HFFc6 (cell line): ENCODE measurements at regions not wholly inside any gene's neighbourhood (a gene's known extent, or its start where the extent isn't known, plus 50 kb on each side); places are given as distances from the start of the nearest gene placed in this dataset.

Experiments used
- DNase-seq: peaks from one replicate; pipeline ENCODE4 v3.0.0-alpha.2; 2018
- H3K27ac Mint-ChIP-seq: 2 replicates; pipeline ENCODE4 v1.8.0; 2020; ENCODE audit warnings: mild to moderate bottlenecking, mixed read lengths
- H3K27me3 Mint-ChIP-seq: 2 replicates; pipeline ENCODE4 v1.8.0; 2021; ENCODE audit warnings: mild to moderate bottlenecking, moderate library complexity, mixed read lengths; ENCODE audit not compliant: insufficient read depth
- H3K36me3 Mint-ChIP-seq: 2 replicates; pipeline ENCODE4 v1.8.0; 2021; ENCODE audit warnings: low read depth, mixed read lengths
- H3K4me1 Mint-ChIP-seq: 2 replicates; pipeline ENCODE4 v1.8.0; 2020; ENCODE audit warnings: low read depth, mixed read lengths
- H3K4me3 Mint-ChIP-seq: 2 replicates; pipeline ENCODE4 v1.8.0; 2020; ENCODE audit warnings: mild to moderate bottlenecking, moderate library complexity, mixed read lengths
- H3K9me3 Mint-ChIP-seq: 2 replicates; pipeline ENCODE4 v1.8.0; 2020; ENCODE audit warnings: mild to moderate bottlenecking, mixed read lengths
- CTCF ChIP-seq: fragments of 200-600 bp; sonication (generic); IDR thresholded peaks from 2 replicates; pipeline ENCODE4 v1.5.0; 2021; ENCODE audit warnings: antibody characterized with exemption, mild to moderate bottlenecking

GRCh38 chr2:225932811-225933413, 533.4 kb downstream of the NYAP2 start:
- Mint-ChIP-seq H3K36me3 (no peaks in the 10 kb centered on the region), H3K4me3 (no peak overlapping the region), H3K27me3 (peaks cover 3% of the 10 kb centered on the region; the same call in 1 of the 2 replicates), H3K4me1 (peaks cover 8% of the 10 kb centered on the region; the same call in 1 of the 2 replicates), H3K27ac (no peak overlapping the region), H3K9me3 (no peaks in the 10 kb centered on the region)
- DNase-seq = no peak
- no peak for TF ChIP-seq CTCF

DNA sequence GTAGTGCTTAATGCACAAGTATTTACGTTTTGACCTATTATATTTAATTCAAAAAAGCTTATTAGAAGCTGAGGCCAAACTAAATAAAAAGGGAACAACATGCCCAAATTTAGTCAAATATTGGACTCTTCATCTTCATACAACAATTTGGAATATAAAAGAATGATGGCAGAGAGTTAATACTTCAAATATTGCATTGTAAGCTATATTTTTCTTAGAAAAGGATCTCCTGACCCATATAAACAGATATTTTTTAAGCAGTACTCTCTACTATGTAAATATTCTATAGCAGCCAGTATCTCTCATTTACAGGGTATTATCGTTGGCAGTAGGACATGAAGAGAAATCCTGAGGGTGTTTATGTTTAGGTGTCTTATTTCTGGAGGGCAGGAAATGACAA, 531.2 kb downstream of the NYAP2 start:
- H3K9me3 Mint-ChIP-seq = no peaks in the 10 kb centered on the region
- H3K27ac Mint-ChIP-seq = no peak overlapping the region
- H3K27me3 Mint-ChIP-seq = no peaks in the 10 kb centered on the region
- no peak for DNase-seq
- H3K4me1 Mint-ChIP-seq = peaks cover 8% of the 10 kb centered on the region; the same call in 1 of the 2 replicates
- H3K4me3 Mint-ChIP-seq = no peak overlapping the region
- TF ChIP-seq CTCF = no peak
- no peaks in the 10 kb centered on the region for H3K36me3 Mint-ChIP-seq

DNA sequence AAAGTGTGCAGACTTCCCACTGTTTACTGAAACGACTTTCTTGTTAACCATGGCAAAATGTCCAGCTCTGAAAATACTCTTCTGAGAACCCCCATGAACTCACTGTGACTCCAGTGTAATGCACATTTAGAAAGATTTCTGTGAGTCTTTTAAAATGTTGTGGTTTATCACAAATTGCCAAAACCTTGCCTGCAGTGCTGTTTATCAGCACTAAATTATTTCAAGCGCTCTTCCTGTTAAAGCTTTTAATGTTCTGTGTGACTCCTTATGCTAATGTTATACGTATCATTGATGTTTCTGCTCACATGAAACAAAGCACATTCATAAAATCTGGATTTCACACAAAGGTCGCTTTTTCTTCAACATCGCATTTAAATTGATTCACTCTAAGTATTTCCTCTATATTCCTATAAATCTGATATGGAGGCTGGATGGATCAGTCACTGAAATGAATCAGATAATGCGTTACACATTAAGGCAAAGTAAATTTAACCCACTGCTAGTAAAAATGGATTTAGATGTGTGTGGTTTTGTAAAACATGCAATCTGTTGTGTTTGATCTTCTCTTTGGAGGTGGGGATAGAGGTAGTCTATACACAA, 521.2 kb downstream of the NYAP2 start:
- H3K27me3 Mint-ChIP-seq = peaks cover 2% of the 10 kb centered on the region
- peaks cover 10% of the 10 kb centered on the region for H3K9me3 Mint-ChIP-seq
- DNase-seq = no peak
- H3K36me3 Mint-ChIP-seq = peaks cover 10% of the 10 kb centered on the region
- H3K27ac Mint-ChIP-seq = no peak overlapping the region
- H3K4me1 Mint-ChIP-seq = peaks cover 22% of the 10 kb centered on the region
- TF ChIP-seq CTCF = no peak
- no peak overlapping the region for H3K4me3 Mint-ChIP-seq

DNA sequence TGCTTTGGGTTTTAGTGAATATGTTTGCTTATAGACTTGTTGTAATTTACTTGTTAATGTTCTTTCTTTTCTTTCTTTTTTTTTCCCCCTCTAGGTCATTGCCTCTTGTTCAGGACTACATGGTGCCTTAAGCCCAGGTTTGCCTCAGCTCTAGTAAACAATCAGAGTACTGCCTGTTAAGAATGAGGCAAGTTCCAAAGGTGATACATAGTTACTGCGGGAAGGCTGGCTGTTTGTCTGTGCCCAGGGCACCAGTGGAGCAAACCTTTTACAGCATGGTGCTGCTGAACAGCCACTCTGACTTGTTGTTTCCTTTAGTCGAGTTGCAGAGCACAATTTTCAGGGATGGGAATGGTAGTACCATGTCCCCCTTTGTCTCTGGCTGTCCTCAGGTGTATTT, 517.2 kb downstream of the NYAP2 start:
- Mint-ChIP-seq H3K27ac (no peak overlapping the region), H3K9me3 (peaks cover 10% of the 10 kb centered on the region), H3K27me3 (peaks cover 2% of the 10 kb centered on the region), H3K4me1 (peaks cover 8% of the 10 kb centered on the region), H3K4me3 (no peak overlapping the region), H3K36me3 (peaks cover 10% of the 10 kb centered on the region)
- DNase-seq = no peak
- TF ChIP-seq CTCF = no peak

DNA sequence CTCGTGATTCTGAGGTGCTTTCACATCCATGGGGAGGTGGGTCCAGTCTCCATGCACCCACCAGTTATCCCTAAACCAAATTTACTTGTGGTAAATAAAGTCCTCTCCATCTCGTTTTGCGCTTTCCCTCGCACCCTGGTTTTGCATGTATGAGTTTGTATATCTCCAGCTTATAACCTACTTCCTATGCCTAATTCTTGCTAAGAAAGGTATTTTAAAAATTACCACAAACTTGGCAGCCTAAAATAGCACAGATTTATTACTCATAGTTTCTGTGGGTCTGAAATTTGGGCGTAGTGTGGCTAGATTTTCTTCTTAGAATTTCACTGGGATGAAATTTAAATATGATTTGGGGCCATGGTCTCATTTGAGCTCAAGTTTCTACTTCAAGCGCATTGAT, 511.5 kb downstream of the NYAP2 start:
- Mint-ChIP-seq H3K9me3 (peaks cover 2% of the 10 kb centered on the region; the same call in 1 of the 2 replicates), H3K27ac (no peak overlapping the region), H3K27me3 (no peaks in the 10 kb centered on the region), H3K4me1 (peaks cover 9% of the 10 kb centered on the region), H3K4me3 (no peak overlapping the region), H3K36me3 (peaks cover 2% of the 10 kb centered on the region; the same call in 1 of the 2 replicates)
- DNase-seq = no peak
- TF ChIP-seq CTCF = no peak
